ENCODE measurements at regions not wholly inside any gene's neighbourhood (a gene's known extent, or its start where the extent isn't known, plus 50 kb on each side); places are given as distances from the start of the nearest gene placed in this dataset.

GRCh38 chr4:125956276-125956675 lies 641.5 kb downstream of the FAT4 start:
- Histone ChIP-seq H3K27me3 (replicated peaks in 1 of 2; ENCODE audit: control insufficient read depth in 2 of 2, insufficient read depth in 2 of 2, low read length in 1 of 2) (no peaks in the 10 kb centered on the region), H3K9ac (ENCODE audit: control insufficient read depth, insufficient read depth, low read length) (no peak overlapping the region), H3K4me3 (no peak overlapping the region), H2AFZ (ENCODE audit: control insufficient read depth, low read depth, low read length) (no peak overlapping the region), H3K27ac (ENCODE audit: control insufficient read depth, insufficient read depth) (no peak overlapping the region), H3K4me1 (ENCODE audit: control insufficient read depth, insufficient read depth, low read length) (no peaks in the 10 kb centered on the region), H4K20me1 (ENCODE audit: control insufficient read depth, insufficient read depth) (no peaks in the 10 kb centered on the region), H3K4me2 (ENCODE audit: control insufficient read depth, insufficient read depth) (no peak overlapping the region), H3K36me3 (ENCODE audit: control insufficient read depth in 2 of 2, insufficient read depth in 2 of 2, low read length in 1 of 2) (no peaks in the 10 kb centered on the region), H3K79me2 (ENCODE audit: control insufficient read depth, insufficient read depth, low read length) (no peaks in the 10 kb centered on the region), H3K9me3 (replicated peaks; ENCODE audit: control insufficient read depth, insufficient read depth, low read length) (no peaks in the 10 kb centered on the region)
- POLR2A ChIA-PET = no interaction called here
- FAIRE-seq = no peak
- intact Hi-C loops (cut with micrococcal nuclease; ENCODE audit: unreplicated experiment) (no loop called here), in situ Hi-C loops (cut with MboI) (no loop called here)
- no TSS peak for BruUV-seq (replicated peaks)
- RAD21 ChIA-PET (ENCODE audit: unreplicated experiment) = no interaction called here
- no peak for TF ChIP-seq SP1 (IDR thresholded peaks at IDR 0.05; ENCODE audit: low read depth, low read length)
- no peak for DNase-seq (ENCODE audit: low read depth, low spot score)
- 0% methylated on average over 1 of the region's 1 CpG for WGBS (ENCODE audit: insufficient coverage, insufficient replicate concordance, low lambda C conversion rate, missing lambda C conversion rate)
- CTCF ChIA-PET = no interaction called here
- no peak for ATAC-seq
- SMC1A ChIA-PET (ENCODE audit: uncharacterized antibody, unreplicated experiment) = no interaction called here

- Histone ChIP-seq H3K79me2 (ENCODE audit: control insufficient read depth, insufficient read depth, low read length) (no peaks in the 10 kb centered on the region), H3K4me3 (no peak overlapping the region), H2AFZ (ENCODE audit: control insufficient read depth, low read depth, low read length) (no peak overlapping the region), H3K4me2 (ENCODE audit: control insufficient read depth, insufficient read depth) (no peak overlapping the region), H3K9me3 (replicated peaks; ENCODE audit: control insufficient read depth, insufficient read depth, low read length) (no peaks in the 10 kb centered on the region), H4K20me1 (ENCODE audit: control insufficient read depth, insufficient read depth) (no peaks in the 10 kb centered on the region), H3K27ac (ENCODE audit: control insufficient read depth, insufficient read depth) (no peak overlapping the region), H3K4me1 (ENCODE audit: control insufficient read depth, insufficient read depth, low read length) (no peaks in the 10 kb centered on the region), H3K9ac (ENCODE audit: control insufficient read depth, insufficient read depth, low read length) (no peak overlapping the region), H3K27me3 (replicated peaks in 1 of 2; ENCODE audit: control insufficient read depth in 2 of 2, insufficient read depth in 2 of 2, low read length in 1 of 2) (no peaks in the 10 kb centered on the region), H3K36me3 (ENCODE audit: control insufficient read depth in 2 of 2, insufficient read depth in 2 of 2, low read length in 1 of 2) (no peaks in the 10 kb centered on the region)
- ChIA-PET CTCF (interaction anchor here (1.4 kb wide), 1 partner anchor 15 kb away, joined by 3 read pairs; no protein-coding TSS in a partner anchor), POLR2A (no interaction called here), SMC1A (ENCODE audit: uncharacterized antibody, unreplicated experiment) (no interaction called here), RAD21 (ENCODE audit: unreplicated experiment) (no interaction called here)
- intact Hi-C loops (cut with micrococcal nuclease; ENCODE audit: unreplicated experiment) (no loop called here), in situ Hi-C loops (cut with MboI) (no loop called here)
- BruUV-seq (replicated peaks) = no TSS peak
- ATAC-seq = no peak
- no peak for FAIRE-seq
- no peak for DNase-seq (ENCODE audit: low read depth, low spot score)
- TF ChIP-seq ZNF274 (IDR thresholded peaks at IDR 0.05; ENCODE audit: insufficient read depth, insufficient read length) (no peak), MAX (IDR thresholded peaks at IDR 0.05; ENCODE audit: low read depth, low read length) (no peak), MTA2 (IDR thresholded peaks at IDR 0.05; ENCODE audit: low read depth) (no peak), WRNIP1 (IDR thresholded peaks at IDR 0.05; ENCODE audit: borderline replicate concordance, low read depth, low read length) (no peak), EGR1 (IDR thresholded peaks at IDR 0.05; ENCODE audit: borderline replicate concordance in 1 of 2, low read depth in 2 of 2, low read length in 2 of 2) (no peak), PAX5 (IDR thresholded peaks at IDR 0.05; ENCODE audit: borderline replicate concordance, low read depth, low read length) (no peak), E4F1 (IDR thresholded peaks at IDR 0.05; ENCODE audit: borderline replicate concordance, partially characterized antibody) (no peak), HDAC2 (IDR thresholded peaks at IDR 0.05) (no peak), SMAD5 (IDR thresholded peaks at IDR 0.05; ENCODE audit: low read depth) (no peak), DPF2 (IDR thresholded peaks at IDR 0.05) (no peak), PKNOX1 (IDR thresholded peaks at IDR 0.05) (no peak), SREBF1 (IDR thresholded peaks at IDR 0.05; ENCODE audit: low read length) (no peak), NFYA (IDR thresholded peaks at IDR 0.05; ENCODE audit: borderline replicate concordance, low read depth, low read length) (no peak), JUND (IDR thresholded peaks at IDR 0.05; ENCODE audit: low read depth, low read length) (no peak), SIX5 (IDR thresholded peaks at IDR 0.05; ENCODE audit: low read depth, low read length, severe bottlenecking) (no peak), YBX1 (IDR thresholded peaks at IDR 0.05) (no peak)
Observed at GRCh38 chr4:125958519-125958918, 643.8 kb downstream of the FAT4 start.
